Hematopoietic multipotent progenitor cell treated with erythropoietin and hydrocortisone succinate and interleukin-3 and kit ligand, for 17 days (in vitro differentiated cells): ENCODE measurements at regions not wholly inside any gene's neighbourhood (a gene's known extent, or its start where the extent isn't known, plus 50 kb on each side); places are given as distances from the start of the nearest gene placed in this dataset.
"Not testable (repeated sequence)": the region's sequence is repeated elsewhere in the genome, so short reads cannot be mapped to it uniquely, and the experiment has no call there.

Experiments
- DNase-seq: peaks from one replicate; pipeline ENCODE4 v3.0.0-alpha.2; 2015; ENCODE audit warnings: low spot score

DNA sequence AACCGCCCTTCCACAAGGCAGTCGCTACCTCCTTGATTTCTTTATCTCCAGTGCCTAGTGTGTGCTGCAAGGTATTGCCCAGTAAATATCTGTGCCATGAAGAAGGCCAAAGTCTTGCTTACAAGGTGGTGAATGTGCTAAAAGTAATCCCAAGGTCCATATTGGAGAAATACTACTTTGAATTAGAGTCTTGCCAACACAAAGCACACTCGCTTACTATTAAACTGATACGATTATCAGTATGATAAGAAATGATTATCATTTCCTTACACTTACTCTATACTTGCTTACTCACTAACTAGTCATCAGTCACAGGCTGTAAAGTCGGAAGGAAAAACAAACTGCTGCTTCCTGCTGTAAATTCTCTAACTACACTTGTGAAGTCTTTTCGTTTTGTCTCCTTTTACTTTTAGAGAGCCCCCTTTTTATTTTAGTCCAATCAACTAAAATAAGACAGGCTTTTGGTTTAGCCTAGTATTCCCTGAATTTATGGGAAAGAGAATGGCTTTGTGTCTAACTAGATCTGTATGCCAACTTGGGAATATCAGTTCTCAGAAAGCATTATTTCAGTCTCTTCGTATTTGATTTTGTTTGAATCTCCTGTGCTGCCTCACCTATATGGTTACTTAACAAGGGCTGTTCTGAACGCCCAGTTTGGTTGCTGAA, 107.1 kb upstream of the TSC22D2 start:
- DNase-seq: no peak

GRCh38 chr3:150300388-150300787, 107.7 kb upstream of the TSC22D2 start:
- DNase-seq: no peak

DNA sequence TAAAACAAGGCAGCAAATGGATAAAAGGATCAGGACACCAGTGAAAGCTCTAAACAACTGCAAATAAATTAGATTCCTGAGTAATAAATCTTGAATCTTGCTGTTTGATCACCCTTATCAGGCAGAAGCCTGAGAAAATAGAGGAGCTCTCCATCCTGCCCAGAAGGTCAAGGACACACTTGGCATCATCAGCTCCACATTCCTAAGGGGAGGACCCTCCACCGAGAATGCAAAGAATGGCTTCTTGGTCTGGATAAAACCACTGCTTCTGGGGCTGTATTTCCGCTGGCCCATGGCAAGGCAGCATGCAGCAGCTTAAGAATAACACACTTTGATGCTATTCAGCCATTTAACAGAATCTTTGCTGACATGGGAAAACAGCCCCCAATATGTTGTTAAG, 108.9 kb upstream of the TSC22D2 start:
- no peak for DNase-seq

GRCh38 chr3:150296966-150297365, 111.1 kb upstream of the TSC22D2 start:
- DNase-seq: no peak

- no peak for DNase-seq
These were observed 111.9 kb upstream of the TSC22D2 start for GRCh38 chr3:150296123-150296735.

- no peak for DNase-seq
These were observed 114.6 kb upstream of the TSC22D2 start for GRCh38 chr3:150293401-150294001.

GRCh38 chr3:150292891-150293290, 115.2 kb upstream of the TSC22D2 start:
- no peak for DNase-seq

GRCh38 chr3:150291515-150291914, 116.6 kb upstream of the TSC22D2 start:
- DNase-seq: no peak

DNA sequence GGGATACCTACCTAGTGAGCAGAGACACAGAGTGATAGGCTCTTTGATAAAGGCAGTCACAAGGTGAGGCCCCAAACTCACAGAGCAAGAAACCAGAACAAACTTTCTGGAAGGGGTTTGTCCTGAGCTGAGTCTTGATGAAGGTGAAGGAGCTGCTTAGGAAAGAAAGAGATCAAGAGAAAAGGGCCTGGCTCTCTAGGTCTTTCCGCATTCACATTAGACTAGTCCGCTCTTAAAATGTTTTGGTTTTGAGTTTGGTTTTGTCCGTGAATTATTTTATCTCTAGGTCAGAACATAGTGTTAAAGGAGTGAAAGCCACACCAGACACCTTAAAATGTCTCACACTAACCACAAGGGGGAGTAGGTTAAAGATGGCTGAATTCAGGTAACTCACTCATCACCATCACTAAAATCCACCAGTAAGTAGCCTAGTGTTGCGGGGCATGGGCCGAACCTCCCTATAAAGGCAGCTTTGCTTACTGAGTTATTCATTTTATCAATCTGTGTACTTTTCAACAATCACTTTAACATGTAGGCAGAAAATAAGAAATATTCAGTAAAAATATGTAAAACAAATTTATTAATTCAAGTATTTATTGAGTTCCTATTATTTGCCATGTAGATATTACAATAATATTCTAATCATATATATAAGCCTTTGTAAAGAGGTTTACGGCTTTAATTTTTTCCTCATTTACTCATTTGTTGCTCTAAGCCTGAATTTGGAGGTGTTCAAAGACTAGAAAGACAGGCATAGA, 121.5 kb upstream of the TSC22D2 start:
- DNase-seq: peak; percentile 37

GRCh38 chr3:150285601-150286000, 122.5 kb upstream of the TSC22D2 start:
- no peak for DNase-seq

DNA sequence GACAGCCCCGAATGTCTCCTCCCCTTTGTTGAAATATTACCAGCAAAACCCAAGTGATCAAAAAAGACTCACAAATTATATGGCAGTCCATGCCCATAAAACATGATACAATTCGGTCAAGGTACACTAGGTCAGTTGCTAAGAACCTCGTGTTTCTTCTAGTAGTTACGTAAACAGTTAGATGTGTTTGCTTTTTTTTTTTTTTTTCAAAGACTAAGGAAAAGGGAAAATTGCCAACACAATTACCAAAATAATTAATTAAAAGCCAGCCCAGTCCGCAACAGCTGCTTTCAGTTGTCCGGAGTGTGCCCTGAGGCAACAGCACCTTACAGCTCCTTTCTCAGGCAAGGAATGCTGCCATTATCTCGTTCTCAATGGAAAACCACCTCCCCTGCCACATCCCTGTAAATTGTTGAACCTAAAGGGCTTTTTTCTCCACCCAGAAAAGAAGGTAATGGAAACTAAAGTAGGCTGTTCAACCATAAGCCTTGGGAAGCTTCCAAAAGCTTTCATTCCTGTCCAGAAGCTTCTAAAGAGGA, 129.2 kb upstream of the TSC22D2 start:
- no peak for DNase-seq

DNA sequence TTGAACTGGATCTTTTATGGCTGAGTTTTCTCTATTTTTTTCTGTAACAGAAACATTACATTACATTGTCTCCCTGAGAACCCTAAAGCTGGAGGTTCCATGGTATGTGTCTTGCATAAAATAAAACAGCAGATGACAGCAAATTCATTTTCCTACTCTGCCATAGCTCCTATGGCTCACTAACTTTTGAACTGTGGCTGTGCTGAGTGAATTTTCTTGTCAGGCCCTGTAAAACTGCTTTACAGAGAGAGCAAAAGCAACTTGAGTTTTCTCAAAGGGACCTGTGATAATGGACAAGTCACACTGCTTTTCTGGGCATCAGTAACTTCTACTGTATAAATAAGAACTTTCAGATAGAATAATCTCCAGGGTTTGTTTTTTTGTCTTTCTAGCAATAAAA, 129.9 kb upstream of the TSC22D2 start:
- no peak for DNase-seq

- DNase-seq: no peak
These were observed 130.7 kb upstream of the TSC22D2 start for GRCh38 chr3:150277444-150277843.

- no peak for DNase-seq
These were observed 132.2 kb upstream of the TSC22D2 start for GRCh38 chr3:150275941-150276340.

DNA sequence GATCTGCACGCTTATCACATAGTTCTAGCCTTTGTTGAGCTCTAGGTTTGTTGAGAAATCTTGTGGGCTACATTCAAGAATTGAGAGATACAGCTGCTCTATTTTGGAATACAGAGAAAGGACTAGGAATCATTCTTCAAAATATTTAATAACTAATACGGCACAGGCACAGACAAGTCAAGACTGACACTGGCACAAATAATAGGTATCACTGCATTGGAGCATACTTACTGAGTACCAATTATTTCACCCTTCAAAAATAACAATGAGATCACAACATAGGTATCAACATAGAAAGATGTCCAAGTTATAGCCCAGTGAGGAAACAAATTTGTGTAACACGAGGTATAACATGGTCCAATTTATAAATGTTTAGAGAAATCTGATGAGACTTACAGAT, 133.7 kb upstream of the TSC22D2 start:
- no peak for DNase-seq

- DNase-seq: no peak
These were observed 134.7 kb upstream of the TSC22D2 start for GRCh38 chr3:150273396-150273795.

GRCh38 chr3:150271591-150271960, 136.5 kb upstream of the TSC22D2 start:
- DNase-seq: no peak

DNA sequence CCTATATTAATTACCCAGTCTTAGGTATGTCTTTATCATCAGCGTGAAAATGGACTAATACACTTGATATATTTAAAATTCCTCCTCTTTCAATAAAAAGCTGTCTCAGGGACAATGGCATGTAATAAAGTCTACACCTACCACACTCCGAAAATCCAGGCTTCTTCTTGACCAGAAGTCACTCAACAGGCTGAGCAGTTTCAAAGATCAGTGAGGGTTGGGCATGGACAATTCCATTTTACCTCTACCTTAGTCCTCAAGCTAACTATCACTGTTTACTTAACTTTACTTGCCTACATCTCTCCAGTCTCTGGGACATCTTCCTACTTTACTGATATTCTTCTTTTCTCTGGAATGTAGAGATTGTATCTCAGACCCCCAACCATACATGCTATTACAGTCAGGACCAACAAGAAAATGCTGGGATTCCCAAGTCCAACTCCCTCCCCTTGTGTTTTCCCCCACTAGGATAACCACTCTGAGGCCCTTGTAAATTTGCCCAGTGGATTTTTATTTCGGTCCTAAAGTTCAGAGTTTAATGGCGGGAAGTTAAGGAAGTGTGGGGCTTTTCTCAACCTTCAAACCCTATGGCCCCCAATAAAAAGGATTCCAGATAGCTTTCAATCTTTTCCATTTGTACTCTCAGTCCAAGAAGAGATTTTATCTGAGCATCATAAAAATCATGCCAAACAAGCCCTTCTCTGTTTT, 137.1 kb upstream of the TSC22D2 start:
- no peak for DNase-seq

DNA sequence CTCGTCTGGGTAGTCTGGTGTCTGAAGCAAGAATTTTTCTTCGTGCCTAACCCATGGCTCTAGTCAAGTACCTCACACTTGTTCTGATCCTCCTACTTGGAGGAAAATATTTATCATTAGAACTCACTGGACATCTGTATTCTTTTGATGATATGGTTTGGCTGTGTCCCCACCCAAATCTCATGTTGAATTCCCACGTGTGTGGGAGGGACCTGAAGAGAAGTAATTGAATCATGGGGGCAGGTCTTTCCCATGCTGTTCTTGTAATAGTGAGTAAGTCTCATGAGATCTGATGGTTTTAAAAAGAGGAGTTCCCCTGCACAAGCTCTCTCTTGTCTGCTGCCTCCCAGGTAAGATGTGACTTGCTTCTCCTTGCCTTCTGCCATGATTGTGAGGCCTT, 137.7 kb upstream of the TSC22D2 start:
- DNase-seq: not testable (repeated sequence)

GRCh38 chr3:150269526-150269925, 138.6 kb upstream of the TSC22D2 start:
- DNase-seq: no peak

DNA sequence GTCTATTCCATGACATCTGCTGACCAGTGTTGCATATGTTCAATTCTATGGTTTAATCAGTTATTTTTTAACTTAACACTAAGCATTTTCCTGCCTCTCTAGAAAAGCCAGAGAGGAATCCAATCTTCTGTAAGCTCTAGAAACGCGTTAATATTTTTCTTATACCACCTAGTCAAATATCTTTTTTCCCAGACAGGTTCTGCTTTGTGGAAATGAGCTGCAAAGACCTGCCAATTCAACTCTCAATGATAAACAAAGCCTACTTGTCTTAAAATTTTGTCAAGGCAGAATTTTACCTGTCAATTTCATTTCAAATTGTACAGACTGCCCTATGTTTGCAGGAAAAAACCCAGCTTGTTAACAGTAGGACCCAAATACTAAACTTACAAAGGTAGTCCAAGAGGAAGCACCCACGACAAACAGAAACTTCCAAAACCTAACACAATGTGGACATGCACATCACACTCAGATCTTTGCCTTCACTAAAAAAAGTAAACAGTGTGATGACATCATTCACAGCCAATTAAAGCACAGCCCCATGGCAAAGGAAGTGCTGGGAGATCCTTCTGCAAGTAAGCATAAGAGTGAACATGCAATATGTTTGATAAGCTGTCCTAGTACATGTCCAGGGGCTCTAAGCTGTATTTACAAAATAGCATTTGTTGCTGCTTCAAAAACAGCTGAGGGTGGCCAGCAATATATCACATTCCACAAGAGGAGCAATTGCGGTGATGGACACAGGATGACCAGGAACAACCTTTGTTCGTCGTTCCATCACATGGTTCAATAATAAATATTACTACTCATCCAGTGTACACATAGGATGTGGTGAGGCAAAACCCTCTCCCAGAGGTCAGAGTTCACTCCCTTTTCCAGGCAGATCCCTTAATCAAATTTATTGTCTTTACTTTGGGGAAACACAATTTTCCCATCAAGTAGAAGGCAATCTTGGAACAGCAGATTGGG, 139.4 kb upstream of the TSC22D2 start:
- no peak for DNase-seq
